ENCODE measurements at regions not wholly inside any gene's neighbourhood (a gene's known extent, or its start where the extent isn't known, plus 50 kb on each side); places are given as distances from the start of the nearest gene placed in this dataset.
A peak's percentile ranks its signal among the peaks of the same experiment; 100 is the strongest.

GRCh38 chr5:5018578-5018970 lies 121.6 kb upstream of the ADAMTS16 start:
- no peak overlapping the region for H3K4me3 Mint-ChIP-seq
- Histone ChIP-seq H3T11ph (ENCODE audit: low read length) (no peak overlapping the region), H3K18ac (ENCODE audit: insufficient read length, low read depth, low read length) (no peak overlapping the region), H3K27ac (ENCODE audit: insufficient read length, low read depth, low read length) (no peak overlapping the region), H2BK12ac (ENCODE audit: insufficient read length, low read depth, low read length) (no peak overlapping the region), H4K91ac (ENCODE audit: insufficient read length, low read depth, low read length) (no peak overlapping the region), H3K79me2 (ENCODE audit: insufficient read depth, low read length) (no peaks in the 10 kb centered on the region), H3K79me1 (ENCODE audit: insufficient read depth, low read depth, low read length, poor library complexity, severe bottlenecking) (no peaks in the 10 kb centered on the region), H4K8ac (replicated peaks; ENCODE audit: insufficient read length, low read depth, low read length) (no peak overlapping the region), H2AFZ (ENCODE audit: low read length) (no peak overlapping the region), H3K56ac (ENCODE audit: insufficient read length, low read depth, low read length) (no peak overlapping the region), H3K4me1 (ENCODE audit: insufficient read depth, low read length) (peaks cover 2% of the 10 kb centered on the region; the same call in 1 of the 2 replicates), H2BK20ac (ENCODE audit: low read depth, low read length, poor library complexity, severe bottlenecking) (no peak overlapping the region), H2BK120ac (ENCODE audit: low read depth, low read length, poor library complexity, severe bottlenecking) (no peak overlapping the region), H3K4me2 (ENCODE audit: insufficient read depth, insufficient read length, low read length) (no peak overlapping the region), H3K27me3 (ENCODE audit: insufficient read depth, low read length) (no peaks in the 10 kb centered on the region), H4K20me1 (ENCODE audit: control insufficient read depth, insufficient read depth, insufficient read length) (no peaks in the 10 kb centered on the region), H3K14ac (ENCODE audit: insufficient read depth, low read length) (no peak overlapping the region), H3K23me2 (ENCODE audit: insufficient read length, low read depth, low read length, poor library complexity, severe bottlenecking) (no peaks in the 10 kb centered on the region), H2BK15ac (ENCODE audit: low read depth, low read length) (no peak overlapping the region), H3K9me3 (ENCODE audit: control insufficient read depth, low read depth, low read length) (no peaks in the 10 kb centered on the region), H4K5ac (ENCODE audit: insufficient read length, low read depth, low read length) (no peak overlapping the region), H3K9ac (ENCODE audit: extremely low read depth, insufficient read length, low read length) (no peak overlapping the region), H2BK5ac (ENCODE audit: insufficient read length, low read length) (no peak overlapping the region), H3K23ac (ENCODE audit: insufficient read length, low read depth, low read length) (no peak overlapping the region), H2AK5ac (ENCODE audit: insufficient read length, low read length) (no peak overlapping the region), H3K4ac (ENCODE audit: low read depth, low read length) (no peak overlapping the region)
- peaks cover 8% of the 10 kb centered on the region for H3K27me3 Mint-ChIP-seq (ENCODE audit: low read depth)
- TF ChIP-seq CTCF (conservative IDR thresholded peaks at IDR 0.05): no peak
- H3K27ac Mint-ChIP-seq: 0 out of 7 replicates have a peak overlapping the region, but pooled peaks of 1 of the 3 experiments have one; percentile 34
- WGBS (ENCODE audit: extremely low coverage, insufficient read length, low lambda C conversion rate): no CpG with 5 or more reads among the region's 4 CpGs
- peaks cover 3 to 5% of the 10 kb centered on the region in 2 experiments; a peak in 3 of 5 replicates for H3K9me3 Mint-ChIP-seq
- no peak for DNase-seq
- H3K4me1 Mint-ChIP-seq: peaks cover 13 to 14% of the 10 kb centered on the region in 2 experiments
- no peaks in the 10 kb centered on the region; a peak in 1 of 7 replicates for H3K36me3 Mint-ChIP-seq (ENCODE audit: insufficient read depth in 1 of 3, low read depth in 3 of 3)

Measured in H9 (cell line).